ENCODE measurements at regions not wholly inside any gene's neighbourhood (a gene's known extent, or its start where the extent isn't known, plus 50 kb on each side); places are given as distances from the start of the nearest gene placed in this dataset.

DNA sequence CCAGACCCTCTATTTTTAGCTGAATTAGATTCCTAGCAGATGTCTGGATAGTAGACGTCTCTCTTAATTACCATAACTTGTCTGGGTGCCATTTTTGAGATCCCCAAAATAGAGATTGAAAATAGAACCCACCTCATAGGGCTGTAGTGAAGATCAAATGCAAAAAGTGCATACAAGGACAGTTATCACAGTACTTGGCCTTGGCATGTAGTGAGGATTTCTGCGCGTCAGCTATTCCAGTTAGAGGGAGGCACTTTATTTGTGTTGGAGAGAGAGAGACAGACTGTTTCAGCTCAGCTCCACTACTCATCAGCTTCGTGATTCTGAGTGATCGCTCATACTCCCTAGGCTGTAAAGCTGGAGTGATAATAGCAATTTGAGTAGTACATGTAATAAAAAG, 59.6 kb upstream of the CDH13 start:
- TF ChIP-seq, protein P1, sequence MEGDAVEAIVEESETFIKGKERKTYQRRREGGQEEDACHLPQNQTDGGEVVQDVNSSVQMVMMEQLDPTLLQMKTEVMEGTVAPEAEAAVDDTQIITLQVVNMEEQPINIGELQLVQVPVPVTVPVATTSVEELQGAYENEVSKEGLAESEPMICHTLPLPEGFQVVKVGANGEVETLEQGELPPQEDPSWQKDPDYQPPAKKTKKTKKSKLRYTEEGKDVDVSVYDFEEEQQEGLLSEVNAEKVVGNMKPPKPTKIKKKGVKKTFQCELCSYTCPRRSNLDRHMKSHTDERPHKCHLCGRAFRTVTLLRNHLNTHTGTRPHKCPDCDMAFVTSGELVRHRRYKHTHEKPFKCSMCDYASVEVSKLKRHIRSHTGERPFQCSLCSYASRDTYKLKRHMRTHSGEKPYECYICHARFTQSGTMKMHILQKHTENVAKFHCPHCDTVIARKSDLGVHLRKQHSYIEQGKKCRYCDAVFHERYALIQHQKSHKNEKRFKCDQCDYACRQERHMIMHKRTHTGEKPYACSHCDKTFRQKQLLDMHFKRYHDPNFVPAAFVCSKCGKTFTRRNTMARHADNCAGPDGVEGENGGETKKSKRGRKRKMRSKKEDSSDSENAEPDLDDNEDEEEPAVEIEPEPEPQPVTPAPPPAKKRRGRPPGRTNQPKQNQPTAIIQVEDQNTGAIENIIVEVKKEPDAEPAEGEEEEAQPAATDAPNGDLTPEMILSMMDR (IDR thresholded peaks at IDR 0.05) = no peak
- TF ChIP-seq POLR2A (IDR thresholded peaks at IDR 0.05) = no peak
